Kidney epithelial cell (primary cell): ENCODE measurements at regions not wholly inside any gene's neighbourhood (a gene's known extent, or its start where the extent isn't known, plus 50 kb on each side); places are given as distances from the start of the nearest gene placed in this dataset.
"Not testable (repeated sequence)": the region's sequence is repeated elsewhere in the genome, so short reads cannot be mapped to it uniquely, and the experiment has no call there.

Source experiments
- DNase-seq: peaks from one replicate; pipeline ENCODE4 v3.0.0-alpha.2; 2010; ENCODE audit warnings: low read depth
- H3K27me3 ChIP-seq: 2 replicates; pipeline ENCODE4 v1.6.0; 2011; ENCODE audit warnings: low read length; ENCODE audit not compliant: control insufficient read depth, insufficient read depth
- H3K36me3 ChIP-seq: 2 replicates; pipeline ENCODE4 v1.5.1; 2011; ENCODE audit warnings: low read length; ENCODE audit not compliant: control insufficient read depth, insufficient read depth
- H3K4me3 ChIP-seq: 2 replicates; pipeline ENCODE4 v1.5.1; 2011; ENCODE audit warnings: low read depth, mild to moderate bottlenecking, control low read depth, low read length
- CTCF ChIP-seq: IDR thresholded peaks from 2 replicates; pipeline ENCODE4 v1.5.1; 2011; ENCODE audit warnings: mild to moderate bottlenecking, moderate library complexity, low read length, control low read depth, inconsistent platforms; ENCODE audit not compliant: insufficient read depth, poor library complexity, severe bottlenecking

- TF ChIP-seq CTCF = no peak
- Histone ChIP-seq H3K36me3 (no peaks in the 10 kb centered on the region), H3K4me3 (no peak overlapping the region), H3K27me3 (no peaks in the 10 kb centered on the region)
- peak; percentile 88 for DNase-seq
Measured at GRCh38 chr2:103401621-103402020, 639.8 kb downstream of the TMEM182 start.

- DNase-seq = no peak
- H3K4me3 ChIP-seq = no peak overlapping the region
- no peak for TF ChIP-seq CTCF
Measured at GRCh38 chr2:103402336-103402735, 640.5 kb downstream of the TMEM182 start.

GRCh38 chr2:103402944-103403343 is 641.1 kb downstream of the TMEM182 start:
- H3K27me3 ChIP-seq = no peaks in the 10 kb centered on the region
- no peak overlapping the region for H3K4me3 ChIP-seq
- no peak for DNase-seq
- no peaks in the 10 kb centered on the region for H3K36me3 ChIP-seq
- no peak for TF ChIP-seq CTCF

More at GRCh38 chr2:103402336-103402735, 640.5 kb downstream of the TMEM182 start:
- Histone ChIP-seq H3K27me3 (no peaks in the 10 kb centered on the region), H3K36me3 (no peaks in the 10 kb centered on the region)

GRCh38 chr2:103403388-103403787 is 641.6 kb downstream of the TMEM182 start:
- H3K36me3 ChIP-seq, H3K27me3 ChIP-seq, H3K4me3 ChIP-seq, DNase-seq: not testable (repeated sequence)

GRCh38 chr2:103410221-103410620 is 648.4 kb downstream of the TMEM182 start:
- H3K27me3 ChIP-seq = no peaks in the 10 kb centered on the region
- TF ChIP-seq CTCF = no peak
- no peak overlapping the region for H3K4me3 ChIP-seq
- DNase-seq = no peak
- H3K36me3 ChIP-seq = no peaks in the 10 kb centered on the region

- no peaks in the 10 kb centered on the region for H3K27me3 ChIP-seq
- no peaks in the 10 kb centered on the region for H3K36me3 ChIP-seq
- H3K4me3 ChIP-seq = no peak overlapping the region
- no peak for TF ChIP-seq CTCF
- no peak for DNase-seq
Measured at GRCh38 chr2:103419506-103419905, 657.7 kb downstream of the TMEM182 start.
